ENCODE measurements at regions not wholly inside any gene's neighbourhood (a gene's known extent, or its start where the extent isn't known, plus 50 kb on each side); places are given as distances from the start of the nearest gene placed in this dataset.

- H3K36me3 ChIP-seq, result no peaks in the 10 kb centered on the region
Observed at GRCh38 chr11:30705913-30706675, 119.9 kb upstream of the MPPED2 start.

GRCh38 chr11:30698425-30698824, 112.3 kb upstream of the MPPED2 start:
- Histone ChIP-seq H3K9me3 (no peaks in the 10 kb centered on the region), H3K36me3 (no peaks in the 10 kb centered on the region), H3K27me3 (no peaks in the 10 kb centered on the region), H3K4me3 (no peak overlapping the region)
- DNase-seq, result no peak

More at GRCh38 chr11:30705913-30706675, 119.9 kb upstream of the MPPED2 start:
- H3K4me3 ChIP-seq, result no peak overlapping the region
- no peak for DNase-seq
- no peaks in the 10 kb centered on the region for H3K27me3 ChIP-seq
- H3K9me3 ChIP-seq, result no peaks in the 10 kb centered on the region

- Histone ChIP-seq H3K27me3 (no peaks in the 10 kb centered on the region), H3K9me3 (no peaks in the 10 kb centered on the region), H3K36me3 (no peaks in the 10 kb centered on the region), H3K4me3 (no peak overlapping the region)
- no peak for DNase-seq
Observed at GRCh38 chr11:30697032-30697431, 110.9 kb upstream of the MPPED2 start.

GRCh38 chr11:30684772-30685171, 98.6 kb upstream of the MPPED2 start:
- no peaks in the 10 kb centered on the region for H3K9me3 ChIP-seq
- no peaks in the 10 kb centered on the region for H3K36me3 ChIP-seq
- no peaks in the 10 kb centered on the region for H3K27me3 ChIP-seq
- no peak for DNase-seq
- H3K4me3 ChIP-seq, result no peak overlapping the region

- Histone ChIP-seq H3K9me3 (no peaks in the 10 kb centered on the region), H3K4me3 (no peak overlapping the region), H3K27me3 (no peaks in the 10 kb centered on the region), H3K36me3 (no peaks in the 10 kb centered on the region)
- no peak for DNase-seq
Observed at GRCh38 chr11:30683176-30683575, 97.0 kb upstream of the MPPED2 start.

- no peak for DNase-seq
- Histone ChIP-seq H3K4me3 (no peak overlapping the region), H3K9me3 (no peaks in the 10 kb centered on the region), H3K27me3 (no peaks in the 10 kb centered on the region), H3K36me3 (no peaks in the 10 kb centered on the region)
Observed at GRCh38 chr11:30666817-30667216, 80.7 kb upstream of the MPPED2 start.

- no peak for DNase-seq
- H3K9me3 ChIP-seq, result no peaks in the 10 kb centered on the region
- H3K36me3 ChIP-seq, result no peaks in the 10 kb centered on the region
Observed at GRCh38 chr11:30665067-30665466, 78.9 kb upstream of the MPPED2 start.

GRCh38 chr11:30653606-30654005, 67.5 kb upstream of the MPPED2 start:
- Histone ChIP-seq H3K36me3 (no peaks in the 10 kb centered on the region), H3K27me3 (no peaks in the 10 kb centered on the region), H3K4me3 (no peak overlapping the region), H3K9me3 (no peaks in the 10 kb centered on the region)
- no peak for DNase-seq

More at GRCh38 chr11:30665067-30665466, 78.9 kb upstream of the MPPED2 start:
- no peak overlapping the region for H3K4me3 ChIP-seq
- H3K27me3 ChIP-seq, result no peaks in the 10 kb centered on the region

GRCh38 chr11:30652801-30653200, 66.6 kb upstream of the MPPED2 start:
- no peaks in the 10 kb centered on the region for H3K36me3 ChIP-seq
- no peak for DNase-seq
- H3K4me3 ChIP-seq, result no peak overlapping the region
- no peaks in the 10 kb centered on the region for H3K27me3 ChIP-seq
- H3K9me3 ChIP-seq, result no peaks in the 10 kb centered on the region

GRCh38 chr11:30650266-30650665, 64.1 kb upstream of the MPPED2 start:
- H3K9me3 ChIP-seq, result no peaks in the 10 kb centered on the region
- no peaks in the 10 kb centered on the region for H3K36me3 ChIP-seq
- H3K27me3 ChIP-seq, result no peaks in the 10 kb centered on the region
- DNase-seq, result no peak
- H3K4me3 ChIP-seq, result no peak overlapping the region

All from MG63 (cell line).